Gastroesophageal sphincter (tissue), 3 donors: ENCODE measurements at regions not wholly inside any gene's neighbourhood (a gene's known extent, or its start where the extent isn't known, plus 50 kb on each side); places are given as distances from the start of the nearest gene placed in this dataset.

ENCODE experiments used
- CTCF ChIP-seq, 4 experiments: fragments of 200-600 bp in 2 of 4; fragments of 450-650 bp in 2 of 4; sonication (generic) in 1 of 4; IDR thresholded peaks; one replicate each; pipeline ENCODE4 v1.5.1; 2017 to 2019; ENCODE audit warnings: antibody characterized with exemption in 4 of 4, mild to moderate bottlenecking in 2 of 4, moderate library complexity in 2 of 4
- EP300 ChIP-seq: sonication (generic); formaldehyde crosslinking; IDR thresholded peaks from one replicate; pipeline ENCODE4 v1.6.1; 2017; ENCODE audit warnings: antibody characterized with exemption, mild to moderate bottlenecking

- TF ChIP-seq CTCF (IDR thresholded peaks at IDR 0.05) (no peak), EP300 (no peak)
Observed at GRCh38 chr2:194735837-194736542, 921.0 kb upstream of the SLC39A10 start.
